Occipital lobe (tissue), 1 donor: ENCODE measurements at regions not wholly inside any gene's neighbourhood (a gene's known extent, or its start where the extent isn't known, plus 50 kb on each side); places are given as distances from the start of the nearest gene placed in this dataset.

Source experiments
- DNase-seq: peaks from one replicate; lab custom pipeline; 2025; lab: John Stamatoyannopoulos, UW

- no peak for DNase-seq
These were observed 164.7 kb upstream of the SMAD3 start for GRCh38 chr15:66900586-66901310.

- DNase-seq = no peak
These were observed 163.9 kb upstream of the SMAD3 start for GRCh38 chr15:66901336-66902100.

GRCh38 chr15:66905185-66905584 is 160.2 kb upstream of the SMAD3 start:
- DNase-seq = no peak

GRCh38 chr15:66905954-66906353 is 159.4 kb upstream of the SMAD3 start:
- no peak for DNase-seq

- DNase-seq = no peak
These were observed 158.5 kb upstream of the SMAD3 start for GRCh38 chr15:66906668-66907614.

GRCh38 chr15:66907826-66908743 is 157.3 kb upstream of the SMAD3 start:
- no peak for DNase-seq

- no peak for DNase-seq
These were observed 156.7 kb upstream of the SMAD3 start for GRCh38 chr15:66908744-66909095.

- DNase-seq = no peak
These were observed 156.0 kb upstream of the SMAD3 start for GRCh38 chr15:66909381-66909890.

- no peak for DNase-seq
These were observed 154.2 kb upstream of the SMAD3 start for GRCh38 chr15:66911131-66911700.

- DNase-seq = no peak
These were observed 153.4 kb upstream of the SMAD3 start for GRCh38 chr15:66912001-66912400.

- no peak for DNase-seq
These were observed 153.0 kb upstream of the SMAD3 start for GRCh38 chr15:66912441-66912840.

- no peak for DNase-seq
These were observed 147.4 kb upstream of the SMAD3 start for GRCh38 chr15:66917904-66918448.

GRCh38 chr15:66919421-66919820 is 146.0 kb upstream of the SMAD3 start:
- no peak for DNase-seq

GRCh38 chr15:66921319-66921915 is 144.0 kb upstream of the SMAD3 start:
- DNase-seq = no peak

GRCh38 chr15:66922608-66923007 is 142.8 kb upstream of the SMAD3 start:
- DNase-seq = no peak

GRCh38 chr15:66923438-66923881 is 141.9 kb upstream of the SMAD3 start:
- no peak for DNase-seq

- DNase-seq = no peak
These were observed 140.5 kb upstream of the SMAD3 start for GRCh38 chr15:66924889-66925288.

- DNase-seq = no peak
These were observed 139.7 kb upstream of the SMAD3 start for GRCh38 chr15:66925721-66926120.
